HEK293 (cell line): ENCODE measurements at regions not wholly inside any gene's neighbourhood (a gene's known extent, or its start where the extent isn't known, plus 50 kb on each side); places are given as distances from the start of the nearest gene placed in this dataset.

ENCODE experiments used
- ZNF138 ChIP-seq: fragments of 450-650 bp; formaldehyde crosslinking; IDR thresholded peaks from 2 replicates; pipeline ENCODE4 v1.5.1; 2016; ENCODE audit warnings: missing biosample characterization, missing genetic modification characterization, borderline replicate concordance
- ZNF155 ChIP-seq: fragments of 450-650 bp; formaldehyde crosslinking; IDR thresholded peaks from 2 replicates; pipeline ENCODE4 v1.5.1; 2016; ENCODE audit warnings: missing biosample characterization, missing genetic modification characterization
- ZNF184 ChIP-seq: fragments of 450-650 bp; IDR thresholded peaks from 2 replicates; pipeline ENCODE4 v1.5.1; 2018; ENCODE audit warnings: missing biosample characterization, mild to moderate bottlenecking, missing genetic modification characterization
- ZNF600 ChIP-seq: fragments of 450-650 bp; formaldehyde crosslinking; IDR thresholded peaks from 2 replicates; pipeline ENCODE4 v1.5.1; 2016; ENCODE audit warnings: missing biosample characterization, missing genetic modification characterization
- ZNF76 ChIP-seq: fragments of 450-650 bp; formaldehyde crosslinking; IDR thresholded peaks from 2 replicates; pipeline ENCODE4; 2016; ENCODE audit warnings: low read depth, missing biosample characterization, missing genetic modification characterization, borderline replicate concordance
- TF ChIP-seq, protein P1 (sequence below): fragments of 450-650 bp; formaldehyde crosslinking; IDR thresholded peaks from 2 replicates; pipeline ENCODE4 v1.5.1; 2016; ENCODE audit warnings: missing biosample characterization, missing genetic modification characterization, borderline replicate concordance
- TF ChIP-seq, protein P2 (sequence below): fragments of 450-650 bp; formaldehyde crosslinking; IDR thresholded peaks from 2 replicates; pipeline ENCODE4 v1.5.1; 2016; ENCODE audit warnings: missing biosample characterization, missing genetic modification characterization
- TF ChIP-seq, protein P3 (sequence below): fragments of 450-650 bp; formaldehyde crosslinking; IDR thresholded peaks from 2 replicates; pipeline ENCODE4 v1.5.1; 2016; ENCODE audit warnings: missing biosample characterization, missing genetic modification characterization
- TF ChIP-seq, protein P4 (sequence below): fragments of 450-650 bp; formaldehyde crosslinking; IDR thresholded peaks from 2 replicates; pipeline ENCODE4 v1.5.1; 2016; ENCODE audit warnings: missing biosample characterization, missing genetic modification characterization
- TF ChIP-seq, protein P5 (sequence below): fragments of 450-650 bp; formaldehyde crosslinking; IDR thresholded peaks from 2 replicates; pipeline ENCODE4 v1.5.1; 2017; ENCODE audit warnings: missing biosample characterization, missing genetic modification characterization

DNA sequence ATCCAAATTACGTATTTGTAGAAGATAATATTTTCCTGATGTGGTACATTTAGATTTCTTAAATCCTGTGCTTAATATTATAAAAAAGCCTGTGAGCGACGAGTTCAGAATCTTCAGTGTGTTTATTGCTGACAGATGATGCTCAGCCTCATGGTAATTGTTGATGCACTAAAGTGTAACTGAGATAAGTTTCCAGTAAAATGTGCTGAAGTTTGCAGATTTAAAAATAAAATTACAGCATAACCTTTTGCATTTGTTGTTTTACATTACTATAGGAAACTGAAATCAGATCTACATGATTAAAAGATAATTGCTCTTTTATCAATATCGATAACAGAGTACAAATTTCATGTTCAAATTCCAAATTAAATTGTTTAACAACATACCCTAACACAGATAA is 307.6 kb downstream of the FIGN start:
- TF ChIP-seq, protein P1, sequence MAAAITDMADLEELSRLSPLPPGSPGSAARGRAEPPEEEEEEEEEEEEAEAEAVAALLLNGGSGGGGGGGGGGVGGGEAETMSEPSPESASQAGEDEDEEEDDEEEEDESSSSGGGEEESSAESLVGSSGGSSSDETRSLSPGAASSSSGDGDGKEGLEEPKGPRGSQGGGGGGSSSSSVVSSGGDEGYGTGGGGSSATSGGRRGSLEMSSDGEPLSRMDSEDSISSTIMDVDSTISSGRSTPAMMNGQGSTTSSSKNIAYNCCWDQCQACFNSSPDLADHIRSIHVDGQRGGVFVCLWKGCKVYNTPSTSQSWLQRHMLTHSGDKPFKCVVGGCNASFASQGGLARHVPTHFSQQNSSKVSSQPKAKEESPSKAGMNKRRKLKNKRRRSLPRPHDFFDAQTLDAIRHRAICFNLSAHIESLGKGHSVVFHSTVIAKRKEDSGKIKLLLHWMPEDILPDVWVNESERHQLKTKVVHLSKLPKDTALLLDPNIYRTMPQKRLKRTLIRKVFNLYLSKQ (tag by site-specific recombination) = no peak
- TF ChIP-seq ZNF138 (tag by site-specific recombination) (no peak), ZNF600 (tag by site-specific recombination) (no peak), ZNF76 (tag by site-specific recombination) (no peak), ZNF184 (tag by site-specific recombination) (no peak), ZNF155 (tag by site-specific recombination) (no peak)
- TF ChIP-seq, protein P2, sequence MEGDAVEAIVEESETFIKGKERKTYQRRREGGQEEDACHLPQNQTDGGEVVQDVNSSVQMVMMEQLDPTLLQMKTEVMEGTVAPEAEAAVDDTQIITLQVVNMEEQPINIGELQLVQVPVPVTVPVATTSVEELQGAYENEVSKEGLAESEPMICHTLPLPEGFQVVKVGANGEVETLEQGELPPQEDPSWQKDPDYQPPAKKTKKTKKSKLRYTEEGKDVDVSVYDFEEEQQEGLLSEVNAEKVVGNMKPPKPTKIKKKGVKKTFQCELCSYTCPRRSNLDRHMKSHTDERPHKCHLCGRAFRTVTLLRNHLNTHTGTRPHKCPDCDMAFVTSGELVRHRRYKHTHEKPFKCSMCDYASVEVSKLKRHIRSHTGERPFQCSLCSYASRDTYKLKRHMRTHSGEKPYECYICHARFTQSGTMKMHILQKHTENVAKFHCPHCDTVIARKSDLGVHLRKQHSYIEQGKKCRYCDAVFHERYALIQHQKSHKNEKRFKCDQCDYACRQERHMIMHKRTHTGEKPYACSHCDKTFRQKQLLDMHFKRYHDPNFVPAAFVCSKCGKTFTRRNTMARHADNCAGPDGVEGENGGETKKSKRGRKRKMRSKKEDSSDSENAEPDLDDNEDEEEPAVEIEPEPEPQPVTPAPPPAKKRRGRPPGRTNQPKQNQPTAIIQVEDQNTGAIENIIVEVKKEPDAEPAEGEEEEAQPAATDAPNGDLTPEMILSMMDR (tag by site-specific recombination) = no peak
- TF ChIP-seq, protein P3, sequence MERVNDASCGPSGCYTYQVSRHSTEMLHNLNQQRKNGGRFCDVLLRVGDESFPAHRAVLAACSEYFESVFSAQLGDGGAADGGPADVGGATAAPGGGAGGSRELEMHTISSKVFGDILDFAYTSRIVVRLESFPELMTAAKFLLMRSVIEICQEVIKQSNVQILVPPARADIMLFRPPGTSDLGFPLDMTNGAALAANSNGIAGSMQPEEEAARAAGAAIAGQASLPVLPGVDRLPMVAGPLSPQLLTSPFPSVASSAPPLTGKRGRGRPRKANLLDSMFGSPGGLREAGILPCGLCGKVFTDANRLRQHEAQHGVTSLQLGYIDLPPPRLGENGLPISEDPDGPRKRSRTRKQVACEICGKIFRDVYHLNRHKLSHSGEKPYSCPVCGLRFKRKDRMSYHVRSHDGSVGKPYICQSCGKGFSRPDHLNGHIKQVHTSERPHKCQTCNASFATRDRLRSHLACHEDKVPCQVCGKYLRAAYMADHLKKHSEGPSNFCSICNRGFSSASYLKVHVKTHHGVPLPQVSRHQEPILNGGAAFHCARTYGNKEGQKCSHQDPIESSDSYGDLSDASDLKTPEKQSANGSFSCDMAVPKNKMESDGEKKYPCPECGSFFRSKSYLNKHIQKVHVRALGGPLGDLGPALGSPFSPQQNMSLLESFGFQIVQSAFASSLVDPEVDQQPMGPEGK (tag by site-specific recombination) = no peak
- TF ChIP-seq, protein P4, sequence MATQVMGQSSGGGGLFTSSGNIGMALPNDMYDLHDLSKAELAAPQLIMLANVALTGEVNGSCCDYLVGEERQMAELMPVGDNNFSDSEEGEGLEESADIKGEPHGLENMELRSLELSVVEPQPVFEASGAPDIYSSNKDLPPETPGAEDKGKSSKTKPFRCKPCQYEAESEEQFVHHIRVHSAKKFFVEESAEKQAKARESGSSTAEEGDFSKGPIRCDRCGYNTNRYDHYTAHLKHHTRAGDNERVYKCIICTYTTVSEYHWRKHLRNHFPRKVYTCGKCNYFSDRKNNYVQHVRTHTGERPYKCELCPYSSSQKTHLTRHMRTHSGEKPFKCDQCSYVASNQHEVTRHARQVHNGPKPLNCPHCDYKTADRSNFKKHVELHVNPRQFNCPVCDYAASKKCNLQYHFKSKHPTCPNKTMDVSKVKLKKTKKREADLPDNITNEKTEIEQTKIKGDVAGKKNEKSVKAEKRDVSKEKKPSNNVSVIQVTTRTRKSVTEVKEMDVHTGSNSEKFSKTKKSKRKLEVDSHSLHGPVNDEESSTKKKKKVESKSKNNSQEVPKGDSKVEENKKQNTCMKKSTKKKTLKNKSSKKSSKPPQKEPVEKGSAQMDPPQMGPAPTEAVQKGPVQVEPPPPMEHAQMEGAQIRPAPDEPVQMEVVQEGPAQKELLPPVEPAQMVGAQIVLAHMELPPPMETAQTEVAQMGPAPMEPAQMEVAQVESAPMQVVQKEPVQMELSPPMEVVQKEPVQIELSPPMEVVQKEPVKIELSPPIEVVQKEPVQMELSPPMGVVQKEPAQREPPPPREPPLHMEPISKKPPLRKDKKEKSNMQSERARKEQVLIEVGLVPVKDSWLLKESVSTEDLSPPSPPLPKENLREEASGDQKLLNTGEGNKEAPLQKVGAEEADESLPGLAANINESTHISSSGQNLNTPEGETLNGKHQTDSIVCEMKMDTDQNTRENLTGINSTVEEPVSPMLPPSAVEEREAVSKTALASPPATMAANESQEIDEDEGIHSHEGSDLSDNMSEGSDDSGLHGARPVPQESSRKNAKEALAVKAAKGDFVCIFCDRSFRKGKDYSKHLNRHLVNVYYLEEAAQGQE = no peak
- TF ChIP-seq, protein P5, sequence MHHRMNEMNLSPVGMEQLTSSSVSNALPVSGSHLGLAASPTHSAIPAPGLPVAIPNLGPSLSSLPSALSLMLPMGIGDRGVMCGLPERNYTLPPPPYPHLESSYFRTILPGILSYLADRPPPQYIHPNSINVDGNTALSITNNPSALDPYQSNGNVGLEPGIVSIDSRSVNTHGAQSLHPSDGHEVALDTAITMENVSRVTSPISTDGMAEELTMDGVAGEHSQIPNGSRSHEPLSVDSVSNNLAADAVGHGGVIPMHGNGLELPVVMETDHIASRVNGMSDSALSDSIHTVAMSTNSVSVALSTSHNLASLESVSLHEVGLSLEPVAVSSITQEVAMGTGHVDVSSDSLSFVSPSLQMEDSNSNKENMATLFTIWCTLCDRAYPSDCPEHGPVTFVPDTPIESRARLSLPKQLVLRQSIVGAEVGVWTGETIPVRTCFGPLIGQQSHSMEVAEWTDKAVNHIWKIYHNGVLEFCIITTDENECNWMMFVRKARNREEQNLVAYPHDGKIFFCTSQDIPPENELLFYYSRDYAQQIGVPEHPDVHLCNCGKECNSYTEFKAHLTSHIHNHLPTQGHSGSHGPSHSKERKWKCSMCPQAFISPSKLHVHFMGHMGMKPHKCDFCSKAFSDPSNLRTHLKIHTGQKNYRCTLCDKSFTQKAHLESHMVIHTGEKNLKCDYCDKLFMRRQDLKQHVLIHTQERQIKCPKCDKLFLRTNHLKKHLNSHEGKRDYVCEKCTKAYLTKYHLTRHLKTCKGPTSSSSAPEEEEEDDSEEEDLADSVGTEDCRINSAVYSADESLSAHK (tag by site-specific recombination) = no peak
